ENCODE measurements at regions not wholly inside any gene's neighbourhood (a gene's known extent, or its start where the extent isn't known, plus 50 kb on each side); places are given as distances from the start of the nearest gene placed in this dataset.

DNA sequence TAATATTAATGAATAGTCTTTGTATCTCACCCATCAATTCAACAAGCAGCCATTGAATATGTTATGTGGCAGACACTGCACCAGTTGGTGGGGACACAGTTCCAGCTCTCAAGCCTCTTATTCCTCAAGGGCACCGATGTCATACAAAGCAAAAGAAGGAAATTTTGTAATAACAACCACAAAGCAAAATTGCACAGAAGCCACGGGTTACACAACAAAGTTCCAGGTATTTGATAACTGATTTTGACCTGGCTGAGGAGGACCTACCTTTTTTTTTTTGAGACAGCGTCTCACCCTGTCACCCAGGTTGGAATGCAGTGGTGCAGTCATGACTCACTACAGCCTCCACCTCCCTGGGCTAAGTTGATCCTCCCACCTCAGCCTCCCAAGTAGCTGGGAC is 266.7 kb downstream of the FOXO1 start:
- H3K27ac ChIP-seq (ENCODE audit: low read depth), result no peak overlapping the region
- no peaks in the 10 kb centered on the region for H3K27me3 ChIP-seq (ENCODE audit: insufficient read depth)
- no peak for DNase-seq (ENCODE audit: low spot score)
- Mint-ChIP-seq H3K4me3 (no peak overlapping the region), H3K36me3 (ENCODE audit: low read depth) (peaks cover 5% of the 10 kb centered on the region; the same call in 1 of the 3 replicates), H3K27me3 (ENCODE audit: insufficient read depth, low read depth, poor library complexity) (peaks cover 5% of the 10 kb centered on the region), H3K27ac (no peak overlapping the region), H3K9me3 (peaks cover 11% of the 10 kb centered on the region), H3K4me1 (peaks cover 17% of the 10 kb centered on the region)
- no peaks in the 10 kb centered on the region for H4K20me1 ChIP-seq (replicated peaks; ENCODE audit: insufficient read depth)
- no peaks in the 10 kb centered on the region for H3F3A ChIP-seq (replicated peaks; ENCODE audit: low read depth)
- ATAC-seq, result no peak
- H3K36me3 ChIP-seq (ENCODE audit: insufficient read depth), result no peaks in the 10 kb centered on the region
- no peaks in the 10 kb centered on the region for H3K79me2 ChIP-seq (replicated peaks; ENCODE audit: insufficient read depth)
- TF ChIP-seq NANOG (IDR thresholded peaks at IDR 0.05; ENCODE audit: borderline replicate concordance), result no peak
- TF ChIP-seq POLR2AphosphoS5 (IDR thresholded peaks at IDR 0.05; ENCODE audit: low read depth), result no peak
- TF ChIP-seq, protein P1, sequence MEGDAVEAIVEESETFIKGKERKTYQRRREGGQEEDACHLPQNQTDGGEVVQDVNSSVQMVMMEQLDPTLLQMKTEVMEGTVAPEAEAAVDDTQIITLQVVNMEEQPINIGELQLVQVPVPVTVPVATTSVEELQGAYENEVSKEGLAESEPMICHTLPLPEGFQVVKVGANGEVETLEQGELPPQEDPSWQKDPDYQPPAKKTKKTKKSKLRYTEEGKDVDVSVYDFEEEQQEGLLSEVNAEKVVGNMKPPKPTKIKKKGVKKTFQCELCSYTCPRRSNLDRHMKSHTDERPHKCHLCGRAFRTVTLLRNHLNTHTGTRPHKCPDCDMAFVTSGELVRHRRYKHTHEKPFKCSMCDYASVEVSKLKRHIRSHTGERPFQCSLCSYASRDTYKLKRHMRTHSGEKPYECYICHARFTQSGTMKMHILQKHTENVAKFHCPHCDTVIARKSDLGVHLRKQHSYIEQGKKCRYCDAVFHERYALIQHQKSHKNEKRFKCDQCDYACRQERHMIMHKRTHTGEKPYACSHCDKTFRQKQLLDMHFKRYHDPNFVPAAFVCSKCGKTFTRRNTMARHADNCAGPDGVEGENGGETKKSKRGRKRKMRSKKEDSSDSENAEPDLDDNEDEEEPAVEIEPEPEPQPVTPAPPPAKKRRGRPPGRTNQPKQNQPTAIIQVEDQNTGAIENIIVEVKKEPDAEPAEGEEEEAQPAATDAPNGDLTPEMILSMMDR (conservative IDR thresholded peaks at IDR 0.05; ENCODE audit: low read depth in 2 of 2), result no peak
- TF ChIP-seq EZH2phosphoT487 (IDR thresholded peaks at IDR 0.05; ENCODE audit: unreplicated experiment), result no peak
- TF ChIP-seq CREB1 (CRISPR knock-in tag; IDR thresholded peaks at IDR 0.05; ENCODE audit: low read depth), result no peak
- TF ChIP-seq, protein P2, sequence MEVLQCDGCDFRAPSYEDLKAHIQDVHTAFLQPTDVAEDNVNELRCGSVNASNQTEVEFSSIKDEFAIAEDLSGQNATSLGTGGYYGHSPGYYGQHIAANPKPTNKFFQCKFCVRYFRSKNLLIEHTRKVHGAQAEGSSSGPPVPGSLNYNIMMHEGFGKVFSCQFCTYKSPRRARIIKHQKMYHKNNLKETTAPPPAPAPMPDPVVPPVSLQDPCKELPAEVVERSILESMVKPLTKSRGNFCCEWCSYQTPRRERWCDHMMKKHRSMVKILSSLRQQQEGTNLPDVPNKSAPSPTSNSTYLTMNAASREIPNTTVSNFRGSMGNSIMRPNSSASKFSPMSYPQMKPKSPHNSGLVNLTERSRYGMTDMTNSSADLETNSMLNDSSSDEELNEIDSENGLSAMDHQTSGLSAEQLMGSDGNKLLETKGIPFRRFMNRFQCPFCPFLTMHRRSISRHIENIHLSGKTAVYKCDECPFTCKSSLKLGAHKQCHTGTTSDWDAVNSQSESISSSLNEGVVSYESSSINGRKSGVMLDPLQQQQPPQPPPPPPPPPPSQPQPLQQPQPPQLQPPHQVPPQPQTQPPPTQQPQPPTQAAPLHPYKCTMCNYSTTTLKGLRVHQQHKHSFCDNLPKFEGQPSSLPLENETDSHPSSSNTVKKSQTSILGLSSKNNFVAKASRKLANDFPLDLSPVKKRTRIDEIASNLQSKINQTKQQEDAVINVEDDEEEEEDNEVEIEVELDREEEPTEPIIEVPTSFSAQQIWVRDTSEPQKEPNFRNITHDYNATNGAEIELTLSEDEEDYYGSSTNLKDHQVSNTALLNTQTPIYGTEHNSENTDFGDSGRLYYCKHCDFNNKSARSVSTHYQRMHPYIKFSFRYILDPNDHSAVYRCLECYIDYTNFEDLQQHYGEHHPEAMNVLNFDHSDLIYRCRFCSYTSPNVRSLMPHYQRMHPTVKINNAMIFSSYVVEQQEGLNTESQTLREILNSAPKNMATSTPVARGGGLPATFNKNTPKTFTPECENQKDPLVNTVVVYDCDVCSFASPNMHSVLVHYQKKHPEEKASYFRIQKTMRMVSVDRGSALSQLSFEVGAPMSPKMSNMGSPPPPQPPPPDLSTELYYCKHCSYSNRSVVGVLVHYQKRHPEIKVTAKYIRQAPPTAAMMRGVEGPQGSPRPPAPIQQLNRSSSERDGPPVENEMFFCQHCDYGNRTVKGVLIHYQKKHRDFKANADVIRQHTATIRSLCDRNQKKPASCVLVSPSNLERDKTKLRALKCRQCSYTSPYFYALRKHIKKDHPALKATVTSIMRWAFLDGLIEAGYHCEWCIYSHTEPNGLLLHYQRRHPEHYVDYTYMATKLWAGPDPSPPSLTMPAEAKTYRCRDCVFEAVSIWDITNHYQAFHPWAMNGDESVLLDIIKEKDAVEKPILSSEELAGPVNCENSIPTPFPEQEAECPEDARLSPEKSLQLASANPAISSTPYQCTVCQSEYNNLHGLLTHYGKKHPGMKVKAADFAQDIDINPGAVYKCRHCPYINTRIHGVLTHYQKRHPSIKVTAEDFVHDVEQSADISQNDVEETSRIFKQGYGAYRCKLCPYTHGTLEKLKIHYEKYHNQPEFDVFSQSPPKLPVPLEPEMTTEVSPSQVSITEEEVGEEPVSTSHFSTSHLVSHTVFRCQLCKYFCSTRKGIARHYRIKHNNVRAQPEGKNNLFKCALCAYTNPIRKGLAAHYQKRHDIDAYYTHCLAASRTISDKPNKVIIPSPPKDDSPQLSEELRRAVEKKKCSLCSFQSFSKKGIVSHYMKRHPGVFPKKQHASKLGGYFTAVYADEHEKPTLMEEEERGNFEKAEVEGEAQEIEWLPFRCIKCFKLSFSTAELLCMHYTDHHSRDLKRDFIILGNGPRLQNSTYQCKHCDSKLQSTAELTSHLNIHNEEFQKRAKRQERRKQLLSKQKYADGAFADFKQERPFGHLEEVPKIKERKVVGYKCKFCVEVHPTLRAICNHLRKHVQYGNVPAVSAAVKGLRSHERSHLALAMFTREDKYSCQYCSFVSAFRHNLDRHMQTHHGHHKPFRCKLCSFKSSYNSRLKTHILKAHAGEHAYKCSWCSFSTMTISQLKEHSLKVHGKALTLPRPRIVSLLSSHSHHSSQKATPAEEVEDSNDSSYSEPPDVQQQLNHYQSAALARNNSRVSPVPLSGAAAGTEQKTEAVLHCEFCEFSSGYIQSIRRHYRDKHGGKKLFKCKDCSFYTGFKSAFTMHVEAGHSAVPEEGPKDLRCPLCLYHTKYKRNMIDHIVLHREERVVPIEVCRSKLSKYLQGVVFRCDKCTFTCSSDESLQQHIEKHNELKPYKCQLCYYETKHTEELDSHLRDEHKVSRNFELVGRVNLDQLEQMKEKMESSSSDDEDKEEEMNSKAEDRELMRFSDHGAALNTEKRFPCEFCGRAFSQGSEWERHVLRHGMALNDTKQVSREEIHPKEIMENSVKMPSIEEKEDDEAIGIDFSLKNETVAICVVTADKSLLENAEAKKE (CRISPR knock-in tag; IDR thresholded peaks at IDR 0.05), result no peak
- no peak for TF ChIP-seq EZH2 (IDR thresholded peaks at IDR 0.05; ENCODE audit: low read depth, unreplicated experiment)
- no peak for TF ChIP-seq STAT1 (IDR thresholded peaks at IDR 0.05; ENCODE audit: unreplicated experiment)
- no peak for TF ChIP-seq ZNF331 (CRISPR knock-in tag; IDR thresholded peaks at IDR 0.05; ENCODE audit: low read depth)
- H3K4me2 ChIP-seq, result no peak overlapping the region
- H2AFZ ChIP-seq, result no peak overlapping the region
- H3K4me1 ChIP-seq (ENCODE audit: insufficient read depth), result peaks cover 10% of the 10 kb centered on the region; the same call in 1 of the 2 replicates
- H3K4me3 ChIP-seq, result no peak overlapping the region
- no peaks in the 10 kb centered on the region for H3K9me2 ChIP-seq (ENCODE audit: insufficient read depth)

Data from GM23338 (cell line).